ENCODE measurements at regions not wholly inside any gene's neighbourhood (a gene's known extent, or its start where the extent isn't known, plus 50 kb on each side); places are given as distances from the start of the nearest gene placed in this dataset.
"Not testable (repeated sequence)": the region's sequence is repeated elsewhere in the genome, so short reads cannot be mapped to it uniquely, and the experiment has no call there.

- DNase-seq, result no peak
Observed at GRCh38 chr1:229019663-229020271, 251.1 kb upstream of the RAB4A start.

- not testable (repeated sequence) for DNase-seq
Observed at GRCh38 chr1:229021034-229021433, 249.9 kb upstream of the RAB4A start.

- no peak for DNase-seq
Observed at GRCh38 chr1:229022595-229023333, 248.1 kb upstream of the RAB4A start.

- DNase-seq, result no peak
Observed at GRCh38 chr1:229023651-229024300, 247.1 kb upstream of the RAB4A start.

GRCh38 chr1:229024528-229025130 is 246.3 kb upstream of the RAB4A start:
- DNase-seq, result no peak

GRCh38 chr1:229025576-229025975 is 245.3 kb upstream of the RAB4A start:
- no peak for DNase-seq

GRCh38 chr1:229027158-229027557 is 243.8 kb upstream of the RAB4A start:
- no peak for DNase-seq

GRCh38 chr1:229027622-229028182 is 243.2 kb upstream of the RAB4A start:
- no peak for DNase-seq

GRCh38 chr1:229028544-229028943 is 242.4 kb upstream of the RAB4A start:
- DNase-seq, result no peak

- no peak for DNase-seq
Observed at GRCh38 chr1:229028987-229029878, 241.7 kb upstream of the RAB4A start.

- DNase-seq, result no peak
Observed at GRCh38 chr1:229029879-229030235, 241.1 kb upstream of the RAB4A start.

- no peak for DNase-seq
Observed at GRCh38 chr1:229030630-229031029, 240.3 kb upstream of the RAB4A start.

GRCh38 chr1:229031061-229031460 is 239.8 kb upstream of the RAB4A start:
- DNase-seq, result no peak

GRCh38 chr1:229031481-229032341 is 239.2 kb upstream of the RAB4A start:
- no peak for DNase-seq

GRCh38 chr1:229032375-229032774 is 238.5 kb upstream of the RAB4A start:
- DNase-seq, result no peak

- DNase-seq, result no peak
Observed at GRCh38 chr1:229033480-229033879, 237.4 kb upstream of the RAB4A start.

GRCh38 chr1:229034342-229034741 is 236.6 kb upstream of the RAB4A start:
- DNase-seq, result no peak

- no peak for DNase-seq
Observed at GRCh38 chr1:229035054-229035747, 235.7 kb upstream of the RAB4A start.

- no peak for DNase-seq
Observed at GRCh38 chr1:229035748-229036082, 235.2 kb upstream of the RAB4A start.

GRCh38 chr1:229037806-229038405 is 233.0 kb upstream of the RAB4A start:
- DNase-seq, result no peak
